ENCODE measurements at regions not wholly inside any gene's neighbourhood (a gene's known extent, or its start where the extent isn't known, plus 50 kb on each side); places are given as distances from the start of the nearest gene placed in this dataset.
A peak's percentile ranks its signal among the peaks of the same experiment; 100 is the strongest.
"Not testable (repeated sequence)": the region's sequence is repeated elsewhere in the genome, so short reads cannot be mapped to it uniquely, and the experiment has no call there.

DNA sequence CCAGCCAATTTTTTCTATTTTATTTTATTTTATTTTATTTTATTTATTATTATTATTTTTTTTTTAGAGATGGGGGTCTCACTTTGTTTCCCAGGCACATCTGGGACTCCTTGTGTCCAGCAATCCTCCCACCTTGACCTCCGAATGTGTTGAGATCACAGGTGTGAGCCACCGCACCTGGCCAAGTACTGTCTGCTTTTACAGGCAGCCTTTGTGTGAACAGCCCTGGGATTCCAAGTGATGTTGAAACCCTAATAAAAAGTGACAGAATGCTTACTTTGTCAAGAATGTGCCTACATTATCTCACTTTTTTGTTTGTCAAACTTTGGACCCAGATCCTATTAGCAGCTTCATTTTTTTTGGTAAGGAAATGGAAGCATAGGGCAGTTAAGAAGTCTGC is 220.1 kb upstream of the EDNRB start:
- DNase-seq (ENCODE audit: low read depth): no peak

DNA sequence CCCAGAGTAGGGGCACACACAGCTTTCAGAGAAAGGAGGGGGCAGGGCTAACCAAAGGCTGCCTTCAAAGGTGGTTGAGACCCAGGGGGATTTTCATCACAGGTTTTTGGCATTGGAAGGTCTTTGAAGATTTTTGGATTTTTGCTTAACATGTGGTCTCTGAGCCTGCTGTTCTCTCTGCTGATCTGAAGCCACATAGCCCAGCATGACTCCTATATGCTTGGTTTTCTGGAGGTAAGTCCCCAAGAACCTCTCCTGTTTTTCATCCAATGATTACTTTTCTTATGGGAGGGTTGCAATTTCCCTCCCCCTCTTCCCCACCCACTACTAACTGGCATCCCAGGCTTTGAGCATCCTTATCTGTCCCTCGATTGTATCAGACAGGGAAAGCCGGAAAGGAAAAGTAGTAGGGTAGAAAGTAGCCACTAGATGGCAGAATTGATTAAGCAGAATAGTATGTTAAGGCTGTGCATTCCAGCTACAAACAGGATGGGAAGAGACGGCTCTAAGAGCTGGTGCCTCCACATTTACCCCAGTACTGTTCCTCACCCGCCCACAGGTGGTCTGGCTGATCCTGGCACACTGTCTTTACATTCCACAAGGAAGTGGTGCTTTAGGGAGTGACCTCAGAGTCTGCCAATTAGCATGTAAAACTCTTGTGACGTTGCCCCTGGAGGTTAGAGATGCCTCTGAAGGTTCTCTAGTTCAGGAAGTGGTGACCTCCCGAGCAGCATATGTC is 218.9 kb upstream of the EDNRB start:
- peak; percentile 27 for DNase-seq (ENCODE audit: low read depth)

DNA sequence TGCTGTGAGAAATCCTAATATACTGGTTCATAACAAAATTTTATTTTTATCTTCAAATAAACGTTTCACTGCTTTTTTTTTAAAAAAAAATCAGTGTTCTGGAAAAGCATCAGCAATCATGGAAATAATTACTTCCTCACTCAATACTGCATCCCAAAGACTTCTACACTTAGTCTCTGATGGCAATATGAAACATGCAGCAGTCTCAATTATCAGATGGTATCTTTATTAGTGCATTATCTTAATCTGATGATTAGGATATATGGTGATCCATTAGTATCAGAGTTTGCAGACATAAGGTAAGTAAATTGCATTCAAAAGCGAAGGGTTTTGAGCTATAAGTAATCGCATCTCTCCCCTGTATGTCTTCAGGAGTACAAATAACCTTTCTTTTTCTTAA is 218.3 kb upstream of the EDNRB start:
- DNase-seq (ENCODE audit: low read depth): no peak

DNA sequence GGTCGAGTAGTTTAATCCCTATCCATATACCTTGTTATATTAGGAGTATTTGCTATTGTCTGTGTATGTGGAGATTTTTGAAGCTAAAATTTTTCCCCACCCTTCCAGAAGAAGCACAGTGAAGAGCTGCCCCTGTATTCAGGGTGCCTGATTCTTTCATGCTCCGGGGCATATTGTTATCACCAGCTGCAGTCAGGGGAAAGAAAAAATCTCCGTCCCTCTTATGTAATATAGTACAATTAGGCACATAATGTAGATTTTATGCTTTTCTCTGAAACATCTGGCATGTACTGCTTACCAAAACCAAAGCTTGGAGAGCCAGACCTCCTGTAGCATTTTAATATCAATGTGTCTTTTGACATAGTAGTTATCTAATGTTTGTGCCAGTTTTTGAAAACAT is 214.9 kb upstream of the EDNRB start:
- no peak for DNase-seq (ENCODE audit: low read depth)

DNA sequence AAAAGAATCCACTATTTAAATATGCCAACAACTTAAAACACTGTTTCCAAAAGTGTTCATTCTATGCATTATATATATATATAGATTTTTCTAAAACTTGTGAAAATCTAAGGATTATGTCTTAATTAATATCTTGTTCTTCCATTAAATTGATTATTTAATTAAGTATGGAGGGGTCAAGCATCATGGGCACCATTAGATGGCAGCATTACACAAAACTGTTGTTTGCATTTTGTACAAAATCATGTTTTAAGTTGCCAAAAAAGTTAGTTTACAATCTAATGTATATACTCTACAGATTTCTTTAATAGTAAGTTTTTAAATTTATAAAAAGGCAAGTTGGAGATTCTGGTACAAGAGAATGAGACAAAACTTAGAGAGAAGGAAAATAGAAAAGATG is 213.2 kb upstream of the EDNRB start:
- no peak for DNase-seq (ENCODE audit: low read depth)

DNA sequence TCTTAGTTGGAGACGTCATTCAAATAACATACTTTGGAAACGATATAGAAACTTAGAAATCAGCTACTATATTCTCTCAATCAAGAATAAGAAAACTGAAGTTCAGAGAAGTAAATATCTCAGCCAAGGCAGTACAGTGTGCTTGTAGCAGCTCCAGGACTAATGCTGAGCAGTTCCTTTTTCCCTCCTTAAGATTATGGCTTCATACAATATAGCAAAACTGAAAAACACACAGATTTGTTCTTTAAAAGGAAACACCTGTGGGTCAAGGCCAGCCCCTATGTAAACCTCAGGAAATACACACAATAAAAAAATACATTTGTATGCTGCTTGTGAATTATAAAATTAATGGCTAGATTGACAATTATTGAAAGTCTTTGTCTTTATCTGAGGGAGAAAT is 212.7 kb upstream of the EDNRB start:
- DNase-seq (ENCODE audit: low read depth): no peak

DNA sequence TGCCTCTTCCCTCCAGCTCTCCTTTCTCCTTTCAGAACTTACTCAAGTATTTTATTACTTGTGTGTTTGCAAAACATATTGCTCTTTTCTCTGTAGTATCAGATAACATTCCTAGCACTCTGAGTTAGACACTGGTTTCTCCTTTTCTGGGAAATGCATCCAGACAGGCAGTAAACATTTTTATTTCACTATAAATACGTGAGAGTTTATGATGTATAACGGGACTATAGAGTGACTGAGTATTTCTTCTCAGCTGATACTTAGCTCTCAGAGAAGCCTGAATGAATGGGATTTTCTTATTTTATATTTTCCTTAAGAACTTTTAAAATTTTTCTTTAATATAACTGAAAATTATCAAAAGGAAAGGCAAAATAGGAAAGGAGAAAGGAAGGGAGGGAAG is 211.2 kb upstream of the EDNRB start:
- DNase-seq (ENCODE audit: low read depth): no peak

DNA sequence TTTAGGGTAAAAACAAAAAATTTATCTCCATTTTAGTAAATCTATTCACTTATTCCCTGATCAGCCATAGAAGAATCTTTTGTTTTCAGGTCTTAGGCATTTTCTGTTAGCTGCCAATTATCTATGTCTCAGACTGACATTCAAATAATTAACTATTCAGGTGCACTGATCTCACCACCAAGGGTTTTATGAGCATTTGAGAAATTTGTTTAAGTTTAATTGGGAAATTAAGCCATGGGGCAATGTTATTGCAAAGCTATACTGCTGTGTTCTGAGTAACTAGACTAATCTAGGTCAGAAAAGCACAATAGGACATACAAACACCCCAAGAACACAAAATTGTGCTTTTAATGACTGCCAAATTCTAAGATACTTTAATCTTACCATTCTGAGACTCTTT is 210.7 kb upstream of the EDNRB start:
- DNase-seq (ENCODE audit: low read depth): no peak

DNA sequence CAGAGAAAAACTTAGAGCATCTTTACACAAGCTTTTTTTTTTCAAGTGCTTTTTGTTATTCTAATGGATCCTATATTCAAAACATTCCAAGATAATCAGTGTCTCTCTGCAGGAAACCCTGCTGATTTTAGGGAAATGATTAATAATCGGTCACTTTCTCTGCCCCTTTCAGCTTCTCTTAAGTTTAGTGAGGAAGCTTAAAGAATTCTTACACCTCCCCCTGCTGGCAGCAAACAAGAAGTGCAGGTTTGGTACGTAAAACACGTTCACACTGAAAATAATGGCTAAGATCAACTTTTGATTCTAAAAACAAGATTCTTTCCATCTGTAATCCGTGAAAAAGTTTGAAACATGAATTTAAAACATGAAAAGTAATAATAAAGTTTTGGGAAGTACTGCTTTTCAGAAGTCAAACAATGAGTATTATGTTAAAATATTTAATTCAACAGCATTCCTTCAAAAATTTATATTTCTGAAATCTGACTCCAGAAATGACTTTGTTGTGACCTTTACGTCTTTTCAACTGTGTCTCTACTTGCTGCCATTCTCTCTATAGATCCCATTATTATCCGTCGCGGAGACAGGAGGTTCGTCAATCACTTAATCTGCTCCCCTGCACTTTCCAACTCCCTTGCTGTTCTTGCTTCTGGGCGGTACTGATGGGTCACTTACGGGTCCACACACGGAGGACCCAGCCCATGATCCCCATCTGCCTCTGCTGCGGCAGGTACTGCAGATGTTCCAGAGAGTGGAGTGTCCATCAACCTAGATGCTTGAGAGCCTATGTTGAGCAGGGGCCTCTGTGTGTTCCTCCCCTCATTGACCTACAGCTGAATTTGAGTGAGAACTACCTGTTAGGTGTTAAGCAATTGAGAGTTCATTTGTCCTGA is 203.1 kb upstream of the EDNRB start:
- DNase-seq (ENCODE audit: low read depth): peak; percentile 4

DNA sequence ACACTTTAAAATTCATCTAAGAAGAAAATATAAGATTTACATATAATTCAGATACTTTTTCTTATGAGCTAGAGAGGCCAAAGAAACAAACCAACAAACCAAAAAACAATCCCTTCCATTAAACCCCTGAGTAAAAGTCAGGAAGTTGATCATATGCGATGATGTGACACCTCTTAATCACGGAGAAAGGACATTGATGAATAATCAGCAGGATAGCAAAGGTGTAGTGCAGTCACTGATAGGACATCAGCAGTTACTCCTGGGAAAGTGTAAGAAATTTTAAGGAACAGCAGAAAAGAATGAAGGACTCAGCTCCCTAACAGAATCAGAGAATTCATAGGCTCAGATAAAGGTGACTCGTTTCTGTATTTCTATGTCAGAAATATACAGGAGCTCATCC is 202.4 kb upstream of the EDNRB start:
- DNase-seq (ENCODE audit: low read depth): no peak

DNA sequence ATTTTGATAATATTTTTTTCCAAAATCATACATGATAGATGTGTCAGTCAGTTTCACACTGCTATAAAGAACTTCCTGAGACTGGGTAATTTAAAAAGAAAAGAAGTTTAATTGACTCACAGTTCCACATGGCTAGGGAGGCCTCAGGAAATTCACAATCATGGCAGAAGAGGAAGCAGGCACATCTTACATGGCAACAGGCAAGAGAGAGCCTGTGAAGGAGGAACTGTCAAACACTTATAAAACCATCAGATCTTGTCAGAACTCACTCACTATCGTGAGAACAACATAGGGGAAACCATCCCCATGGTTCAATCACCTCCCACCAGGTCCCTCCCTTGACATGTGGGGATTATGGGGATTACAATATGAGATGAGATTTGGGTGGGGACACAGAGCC is 201.5 kb upstream of the EDNRB start:
- not testable (repeated sequence) for DNase-seq (ENCODE audit: low read depth)

DNA sequence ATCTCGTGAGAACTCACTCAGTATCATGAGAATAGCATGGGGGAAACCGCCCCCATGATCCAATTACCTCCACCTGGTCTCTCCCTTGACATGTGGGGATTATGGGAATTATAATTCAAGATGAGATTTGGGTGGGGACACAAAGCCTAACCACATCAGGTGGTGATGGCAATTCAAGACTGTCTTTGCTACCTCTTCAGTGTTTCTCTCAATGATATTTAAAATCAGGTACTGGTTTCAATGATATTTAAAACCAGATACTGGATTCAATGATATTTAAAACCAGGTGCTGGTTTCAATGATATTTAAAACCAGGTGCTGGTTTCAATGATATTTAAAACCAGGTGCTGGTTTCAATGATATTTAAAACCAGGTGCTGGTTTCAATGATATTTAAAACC is 198.4 kb upstream of the EDNRB start:
- DNase-seq (ENCODE audit: low read depth): not testable (repeated sequence)

DNA sequence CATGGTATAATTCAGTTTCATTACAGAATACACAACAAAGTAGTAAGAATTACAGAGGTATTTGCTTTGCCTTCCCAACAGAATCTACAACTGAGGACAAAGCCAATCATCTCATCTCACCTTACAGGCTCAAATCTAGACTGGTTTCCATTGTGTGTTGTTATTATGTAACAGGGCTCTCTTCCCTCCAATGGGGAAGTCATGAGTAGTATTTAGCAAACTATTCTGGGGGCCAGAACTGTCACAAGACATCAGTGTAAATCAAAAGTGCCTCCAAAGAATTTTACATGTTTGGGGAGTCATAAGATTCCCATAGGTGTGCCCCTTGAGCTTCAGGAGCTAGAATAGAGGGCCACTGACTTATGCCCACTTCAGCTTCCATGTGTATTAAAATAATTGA is 187.0 kb upstream of the EDNRB start:
- DNase-seq (ENCODE audit: low read depth): no peak

DNA sequence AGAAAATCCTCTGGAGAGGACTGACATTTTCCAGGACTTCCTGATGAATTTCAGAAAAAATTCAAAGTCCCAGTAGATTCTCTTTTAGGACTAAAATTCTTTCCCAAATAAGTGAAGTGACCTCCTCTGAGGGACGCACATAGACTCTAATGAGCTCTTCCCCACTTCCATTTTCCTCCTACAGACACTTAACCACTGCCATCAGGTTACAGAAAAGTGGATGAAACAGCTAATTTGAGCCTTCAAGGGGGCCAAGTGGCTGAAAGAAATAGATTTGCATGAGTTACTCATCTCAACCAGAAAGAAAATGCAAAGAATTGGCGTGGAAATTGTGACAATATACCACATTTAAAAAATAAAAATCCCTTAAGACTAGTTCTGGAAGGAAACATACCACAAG is 185.3 kb upstream of the EDNRB start:
- DNase-seq (ENCODE audit: low read depth): no peak

DNA sequence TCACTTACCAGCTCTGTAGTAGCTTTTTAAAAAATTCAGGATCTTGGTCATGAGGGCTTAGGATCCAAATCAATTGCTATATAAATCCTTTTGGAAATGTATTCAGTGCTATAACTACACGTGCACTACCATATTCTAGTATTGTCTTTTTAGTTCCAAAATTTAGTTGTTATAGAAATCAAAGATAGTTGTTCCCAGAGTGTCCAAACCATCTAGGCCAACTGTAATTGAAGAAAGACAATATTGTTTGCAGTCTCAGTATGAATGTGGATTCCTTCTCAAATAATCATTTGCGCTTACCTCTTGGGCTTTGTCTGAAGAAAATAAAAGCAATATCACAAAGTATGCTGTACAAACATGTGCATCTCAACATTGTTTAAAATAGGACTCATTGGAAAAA is 184.1 kb upstream of the EDNRB start:
- DNase-seq (ENCODE audit: low read depth): no peak

DNA sequence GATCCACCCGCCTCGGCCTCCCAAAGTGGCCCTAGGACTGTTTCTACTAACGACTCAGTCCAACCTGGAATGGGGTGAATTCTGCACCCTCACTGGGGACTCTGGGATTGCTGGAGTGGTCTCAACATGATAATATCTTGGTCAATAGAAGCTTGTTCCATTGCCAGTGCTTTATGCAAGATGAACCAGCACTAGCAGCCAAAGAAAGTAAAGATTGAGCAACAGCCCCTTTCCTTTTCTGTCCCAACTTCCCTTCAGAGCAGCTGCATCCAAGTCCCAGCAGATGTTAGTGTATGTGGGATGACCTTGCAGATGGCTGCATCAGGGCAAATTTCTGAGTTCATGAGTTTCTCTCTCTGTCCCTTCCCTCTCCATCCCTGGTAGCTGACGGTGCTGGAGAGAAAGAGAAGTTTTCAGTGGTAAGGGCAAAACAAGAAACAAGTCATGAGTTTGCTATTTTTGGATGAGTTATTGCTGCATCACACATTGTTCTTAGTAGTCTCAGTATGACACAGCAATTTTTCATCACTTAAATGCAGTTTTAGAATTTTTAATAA is 183.6 kb upstream of the EDNRB start:
- peak; percentile 24 for DNase-seq (ENCODE audit: low read depth)

DNA sequence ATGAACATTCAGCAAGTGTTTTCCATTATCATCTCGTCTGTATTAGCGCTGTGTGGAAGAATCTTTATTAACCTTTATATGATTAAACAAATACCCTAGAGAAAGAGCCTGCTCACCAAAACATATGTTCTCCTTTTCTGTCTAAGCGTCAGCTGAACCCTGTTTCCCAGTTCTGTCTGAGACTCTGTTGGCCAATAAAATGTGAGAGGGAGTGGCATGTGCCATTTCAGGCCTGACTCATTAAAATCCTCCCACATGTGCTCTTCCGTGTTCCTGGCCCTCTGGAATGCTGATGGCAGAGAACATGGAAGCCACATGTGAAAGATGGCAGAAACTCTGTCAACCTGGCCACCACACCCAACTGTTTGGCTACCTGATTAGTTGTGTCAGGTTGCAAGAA is 181.9 kb upstream of the EDNRB start:
- no peak for DNase-seq (ENCODE audit: low read depth)

DNA sequence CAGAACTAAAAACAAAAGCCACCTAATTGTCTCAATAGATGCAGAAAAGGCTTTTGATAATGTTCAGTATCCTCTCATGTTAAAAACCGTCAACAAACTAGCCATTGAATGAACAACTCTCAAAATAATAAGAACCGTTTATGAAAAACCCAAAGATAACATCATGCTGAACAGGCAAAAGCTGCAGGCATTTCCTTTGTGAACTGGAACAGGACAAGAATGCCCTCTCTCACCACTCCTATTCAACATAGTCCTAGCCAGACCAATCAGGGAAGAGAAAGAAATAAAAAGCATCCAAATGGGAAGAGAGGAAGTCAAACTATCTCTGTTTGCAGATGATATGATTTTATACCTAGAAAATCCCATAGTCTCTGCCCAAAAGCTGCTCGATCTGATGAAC is 179.6 kb upstream of the EDNRB start:
- no peak for DNase-seq (ENCODE audit: low read depth)

DNA sequence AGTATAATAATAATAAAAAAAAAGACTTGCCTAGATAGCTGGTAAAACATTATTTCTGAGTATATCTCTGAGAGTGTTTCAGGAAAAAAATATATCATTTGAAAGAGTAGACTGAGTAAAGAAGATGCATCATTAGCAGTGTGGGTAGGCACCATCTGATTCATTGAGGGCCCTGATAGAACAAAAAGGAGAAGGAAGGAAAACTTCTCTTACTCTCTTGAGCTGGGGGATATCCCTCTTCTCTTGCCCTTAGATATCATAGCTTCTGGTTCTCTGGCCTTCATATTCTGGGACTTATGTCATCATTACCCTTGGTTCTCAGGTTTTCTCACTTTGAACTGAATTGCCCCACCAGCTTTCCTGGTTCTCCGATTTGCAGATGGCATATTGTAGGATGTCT is 177.6 kb upstream of the EDNRB start:
- DNase-seq (ENCODE audit: low read depth): no peak

DNA sequence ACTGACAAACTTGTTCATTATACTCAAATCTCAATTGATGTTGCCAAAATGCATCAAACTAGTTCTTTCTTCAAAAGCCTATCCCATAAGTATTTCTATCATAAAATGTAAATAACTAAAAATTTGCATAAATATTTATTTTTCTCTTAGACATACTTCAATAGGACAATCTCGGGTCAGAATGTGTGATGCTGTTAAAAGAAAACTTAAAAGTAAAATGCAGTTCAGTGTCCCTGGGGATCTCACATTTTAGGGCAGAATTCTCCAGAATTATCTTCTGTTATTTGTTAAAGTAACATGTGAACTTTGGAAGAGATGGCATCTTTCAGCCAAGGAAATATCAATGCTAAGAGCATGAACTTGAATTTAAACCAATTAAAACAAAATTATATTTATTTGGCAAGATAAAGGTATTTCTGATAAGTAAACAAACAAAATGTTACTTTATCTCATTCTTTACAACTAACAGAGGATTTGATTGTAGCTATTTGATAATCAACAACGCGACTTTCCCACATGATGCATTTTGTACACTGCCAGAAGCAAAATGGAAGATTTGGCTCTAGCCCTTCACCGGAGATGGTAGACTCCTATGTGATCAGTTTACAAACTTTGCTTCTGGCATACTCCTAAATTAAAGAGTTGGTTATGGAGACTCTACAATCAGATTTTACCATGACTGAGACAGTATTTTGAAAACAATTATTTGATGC is 169.5 kb upstream of the EDNRB start:
- DNase-seq (ENCODE audit: low read depth): no peak

DNA sequence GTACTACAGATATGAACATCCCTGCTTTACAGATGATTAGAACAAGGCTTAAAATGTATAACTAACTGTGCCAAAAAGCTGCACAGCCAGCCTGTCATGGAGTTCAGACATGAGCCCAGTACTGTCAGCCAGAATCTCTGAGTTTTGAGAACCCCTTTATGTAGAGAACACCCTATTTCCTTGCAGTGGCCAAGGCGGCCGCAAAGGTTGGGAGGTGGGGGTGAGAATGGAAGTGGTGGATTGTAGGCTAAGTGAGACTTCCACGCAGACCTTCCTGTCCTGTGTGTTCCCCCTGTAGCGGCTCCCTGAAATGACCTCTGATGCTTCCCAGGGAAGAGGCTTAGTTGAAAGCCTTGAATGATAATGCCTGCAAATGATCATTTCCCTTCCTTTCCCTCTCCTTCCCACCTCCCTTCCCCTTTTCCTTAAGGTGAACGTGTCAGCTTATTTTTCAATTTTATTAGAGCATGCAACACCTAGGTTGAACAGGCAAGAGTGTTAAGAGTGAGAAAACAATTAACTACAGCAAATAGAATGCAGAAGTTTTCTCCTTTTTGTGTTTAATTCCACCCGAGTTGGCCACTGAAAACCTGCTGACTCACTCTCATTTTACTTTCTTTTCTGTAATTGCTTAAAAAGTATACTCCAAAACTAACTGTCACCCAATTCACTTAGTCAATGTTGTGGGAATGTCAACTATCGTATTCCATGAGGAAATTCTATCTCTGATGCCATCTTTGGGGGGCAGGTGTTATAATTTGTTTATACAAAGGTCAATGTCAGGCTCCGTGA is 167.0 kb upstream of the EDNRB start:
- DNase-seq (ENCODE audit: low read depth): no peak

DNA sequence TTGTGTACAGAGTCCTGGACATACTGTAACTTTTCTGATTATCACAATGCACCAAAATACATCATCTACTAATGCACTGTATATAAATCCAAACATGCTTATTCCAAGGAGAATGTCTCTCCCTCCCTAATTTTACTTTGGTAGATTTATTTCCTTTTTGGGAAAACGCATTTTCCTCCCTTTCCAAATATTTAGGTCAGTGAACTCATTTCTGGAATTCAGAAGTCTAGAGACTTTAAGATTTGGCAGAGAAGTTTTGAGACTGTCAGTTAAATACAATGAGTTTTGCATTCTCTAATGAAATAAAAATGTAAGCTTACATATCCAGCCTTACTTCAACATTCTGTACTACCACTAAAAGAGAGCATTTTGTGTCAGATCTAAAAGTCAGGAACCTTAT is 165.8 kb upstream of the EDNRB start:
- no peak for DNase-seq (ENCODE audit: low read depth)

All from GM04503 (cell line).